Epidermal melanocyte (primary cell): ENCODE measurements at regions not wholly inside any gene's neighbourhood (a gene's known extent, or its start where the extent isn't known, plus 50 kb on each side); places are given as distances from the start of the nearest gene placed in this dataset.
"Not testable (repeated sequence)": the region's sequence is repeated elsewhere in the genome, so short reads cannot be mapped to it uniquely, and the experiment has no call there.

ENCODE experiments used
- DNase-seq: peaks from one replicate; pipeline ENCODE4 v3.0.0; 2011; ENCODE audit warnings: low spot score; ENCODE audit not compliant: insufficient read length

DNA sequence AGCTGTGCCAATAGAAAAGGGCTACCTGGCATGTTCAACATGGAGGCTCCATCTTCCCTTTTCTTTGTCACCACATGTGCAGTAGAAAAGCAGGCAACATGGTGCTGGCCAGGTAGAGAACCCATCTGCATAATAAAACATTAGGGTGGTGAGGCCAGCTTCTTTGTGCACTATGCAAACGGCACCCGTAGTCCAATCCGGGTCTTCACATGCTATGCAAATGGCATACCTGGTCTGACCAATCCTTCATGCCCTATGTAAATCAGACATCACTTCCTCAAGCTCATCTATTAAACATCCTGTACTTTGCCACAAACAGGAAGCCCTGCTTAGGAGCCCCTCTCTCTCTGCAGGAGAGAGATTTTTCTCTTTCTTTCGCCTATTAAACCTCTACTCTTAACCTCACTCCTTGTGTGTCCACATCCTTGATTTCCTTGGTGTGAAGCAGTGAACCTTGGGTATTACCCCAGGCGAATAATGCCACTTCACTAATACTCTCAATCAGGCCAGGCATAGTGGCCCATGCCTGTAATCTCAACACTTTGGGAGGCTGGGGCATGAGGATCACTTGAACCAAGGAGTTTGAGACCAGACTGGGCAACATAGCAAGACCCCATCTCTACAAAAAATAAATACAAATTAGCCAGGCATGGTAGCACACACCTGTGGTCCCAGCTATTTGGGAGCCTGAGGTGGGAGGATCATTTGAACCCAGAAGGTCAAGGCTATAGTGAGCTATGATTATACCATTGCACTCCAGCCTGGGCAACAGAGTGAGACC, 111.3 kb upstream of the MRI1 start:
- no peak for DNase-seq

DNA sequence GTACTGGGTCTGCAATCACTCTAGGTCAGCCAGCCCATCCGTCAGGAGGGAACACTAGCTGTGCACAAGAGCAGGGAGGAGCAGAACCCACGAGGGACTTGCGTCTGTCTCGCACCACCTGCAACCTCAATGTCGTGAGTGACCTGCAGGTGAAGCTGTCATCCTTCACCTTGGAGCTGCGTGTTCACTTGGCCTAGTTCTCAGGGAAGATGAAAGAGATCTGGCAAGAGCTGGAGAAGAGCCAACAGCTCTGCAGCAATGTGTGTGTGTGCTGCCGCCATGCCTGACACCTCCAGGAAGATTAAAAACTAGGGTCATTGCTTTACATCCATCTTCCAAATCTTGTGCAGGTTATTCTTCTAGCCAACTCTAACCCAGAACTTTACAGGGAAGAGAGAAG, 117.6 kb upstream of the MRI1 start:
- DNase-seq: no peak

DNA sequence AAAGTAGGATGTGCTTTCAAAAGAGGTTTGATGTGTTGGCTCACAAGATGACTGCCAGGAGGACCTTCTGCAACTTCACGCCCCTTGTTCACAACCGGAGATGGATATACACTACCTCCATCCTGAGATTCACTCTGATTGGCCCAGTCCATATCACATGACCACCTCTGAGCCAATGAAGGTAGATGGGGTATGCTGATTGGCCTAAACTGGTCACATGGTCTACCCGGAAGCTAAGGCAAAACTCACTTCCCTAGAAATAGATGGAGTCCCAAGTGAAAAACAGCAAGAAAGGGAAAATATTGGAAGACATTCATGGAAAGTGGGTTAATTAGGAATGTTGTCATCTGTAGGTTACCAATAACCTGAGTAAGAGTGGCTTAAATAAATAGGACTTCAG, 119.7 kb upstream of the MRI1 start:
- no peak for DNase-seq

DNA sequence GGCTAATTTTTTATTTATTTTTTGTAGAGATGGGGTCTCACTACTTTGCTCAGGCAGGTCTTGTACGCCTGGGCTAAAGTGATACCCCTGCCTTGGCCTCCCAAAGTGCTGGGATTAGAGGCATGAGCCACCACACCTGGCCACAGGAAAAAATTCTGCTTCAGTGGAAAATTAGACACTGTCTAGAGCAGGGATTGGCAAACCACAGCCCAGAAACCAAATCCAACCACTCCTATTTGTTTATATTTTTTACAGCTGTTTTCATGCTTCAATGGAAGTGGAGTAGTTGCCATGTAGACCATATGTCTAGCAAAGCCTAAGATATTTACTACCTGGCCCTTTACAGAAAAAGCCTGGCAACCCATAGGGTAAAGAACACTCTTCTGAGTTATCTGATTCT, 123.7 kb upstream of the MRI1 start:
- DNase-seq: no peak

DNA sequence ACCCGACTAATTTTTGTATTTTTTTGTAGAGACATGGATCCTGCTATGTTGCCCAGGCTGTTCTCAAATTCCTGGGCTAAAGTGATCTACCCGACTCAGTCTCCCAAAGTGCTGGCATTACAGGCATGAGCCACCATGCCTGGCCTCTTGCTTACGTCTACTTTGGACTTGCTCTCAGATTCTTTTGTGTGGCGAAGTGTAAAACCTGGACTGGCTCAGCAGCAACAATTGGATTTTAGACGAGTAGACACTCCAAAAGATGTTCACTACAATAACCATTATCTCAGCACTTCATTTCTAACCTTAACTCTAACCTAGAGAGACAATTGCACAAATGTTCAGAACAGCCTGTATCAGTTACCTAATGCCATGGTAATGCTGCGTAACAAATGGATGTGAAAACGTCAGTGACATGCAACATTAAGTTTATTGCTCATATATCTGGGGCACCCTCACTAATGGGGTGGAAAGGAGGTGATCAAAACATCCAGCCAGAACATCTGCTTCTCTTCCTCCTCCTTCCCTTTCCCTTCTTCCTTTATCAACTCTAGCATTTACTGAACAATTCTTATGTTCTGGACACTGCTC, 124.9 kb upstream of the MRI1 start:
- DNase-seq: no peak

DNA sequence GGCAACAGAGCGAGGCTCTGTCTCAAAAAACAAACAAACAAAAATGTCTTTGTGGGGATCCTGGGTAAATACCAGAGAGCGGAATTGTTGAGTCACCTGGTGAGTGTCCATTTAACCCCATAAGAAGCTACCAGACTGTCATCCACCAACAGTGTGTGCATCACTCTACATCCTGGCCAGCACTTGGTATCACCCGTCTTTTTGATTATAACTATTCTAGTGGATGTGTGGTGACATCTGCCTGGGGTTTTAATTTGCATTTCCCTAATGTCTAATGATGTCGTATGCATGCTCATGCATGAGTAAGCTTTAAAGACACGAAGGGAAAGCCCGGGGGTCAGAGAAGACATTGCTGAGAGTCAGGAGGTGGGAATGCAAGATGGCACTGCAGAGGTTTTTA, 126.7 kb upstream of the MRI1 start:
- DNase-seq: no peak

DNA sequence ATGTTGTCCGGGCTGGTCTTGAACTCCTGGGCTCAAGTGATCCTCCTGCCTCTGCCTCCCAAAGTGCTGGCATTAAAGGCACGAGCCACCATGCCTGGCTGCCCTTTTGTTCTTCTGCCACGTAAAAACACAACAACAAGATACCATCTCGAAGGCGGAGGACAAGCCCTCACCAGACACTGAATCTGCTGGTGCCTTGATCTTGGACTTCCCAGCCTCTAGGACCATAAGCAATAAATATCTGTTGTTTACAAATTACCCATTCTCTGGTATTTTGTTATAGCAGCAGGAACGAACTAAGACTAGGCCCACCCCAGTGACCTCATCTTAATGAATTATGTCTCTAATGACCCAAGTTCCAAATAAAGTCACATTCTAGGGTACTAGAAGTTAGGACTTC, 128.4 kb upstream of the CACNA1A start:
- DNase-seq: no peak

DNA sequence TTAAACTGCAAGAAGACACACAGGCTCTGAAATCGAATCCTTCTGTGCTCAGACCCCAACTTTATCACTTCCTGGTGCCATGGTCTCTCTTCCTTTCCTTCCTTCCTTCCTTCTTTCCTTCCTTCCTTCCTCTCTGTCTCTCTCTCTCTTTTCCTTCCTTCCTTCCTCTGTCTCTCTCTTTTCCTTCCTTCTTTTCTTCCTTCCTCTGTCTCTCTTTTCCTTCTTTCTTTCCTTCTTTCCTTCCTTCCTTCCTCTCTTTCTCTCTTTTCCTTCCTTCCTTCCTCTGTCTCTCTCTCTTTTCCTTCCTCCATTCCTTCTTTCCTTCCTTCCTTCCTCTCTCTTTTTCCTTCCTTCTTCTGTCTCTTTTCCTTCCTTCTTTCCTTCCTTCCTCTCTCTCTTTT, 127.2 kb upstream of the CACNA1A start:
- DNase-seq: no peak

DNA sequence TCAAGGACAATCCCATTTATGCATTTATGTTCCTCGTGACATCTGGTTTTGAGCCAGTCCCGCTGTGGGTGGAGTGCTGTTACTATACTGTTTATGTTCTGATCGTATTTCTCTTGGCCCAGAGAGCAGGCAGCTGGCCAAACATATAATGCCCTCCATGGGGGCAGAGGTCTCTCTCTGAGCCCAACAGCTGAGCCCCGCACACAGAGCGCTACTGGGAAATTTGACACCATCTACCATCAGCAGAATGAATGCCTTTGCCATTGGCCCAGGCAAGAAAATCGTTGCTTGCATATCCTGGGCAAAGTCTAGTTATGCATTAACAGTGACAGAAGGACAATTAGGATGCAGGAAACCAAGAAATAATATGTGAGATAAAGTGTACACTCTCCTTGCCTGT, 126.8 kb upstream of the CACNA1A start:
- DNase-seq: peak; percentile 23

DNA sequence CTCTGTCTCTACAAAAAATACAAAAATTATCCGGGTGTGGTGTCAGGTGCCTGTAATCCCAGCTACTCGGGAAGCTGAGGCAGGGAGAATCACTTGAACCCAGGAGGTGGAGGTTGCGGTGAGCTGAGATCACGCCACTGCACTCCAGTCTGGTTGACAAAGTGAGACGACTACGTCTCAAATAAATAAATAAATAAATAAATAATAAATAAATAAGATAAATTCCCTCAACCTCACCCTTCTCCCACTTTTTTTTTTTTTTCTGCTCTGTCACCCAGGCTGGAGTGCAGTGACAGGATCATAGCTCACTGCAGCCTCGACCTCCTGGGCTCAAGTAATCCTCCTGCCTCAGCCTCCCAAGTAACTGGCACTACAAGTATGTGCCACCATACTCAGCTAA, 125.9 kb upstream of the CACNA1A start:
- not testable (repeated sequence) for DNase-seq

DNA sequence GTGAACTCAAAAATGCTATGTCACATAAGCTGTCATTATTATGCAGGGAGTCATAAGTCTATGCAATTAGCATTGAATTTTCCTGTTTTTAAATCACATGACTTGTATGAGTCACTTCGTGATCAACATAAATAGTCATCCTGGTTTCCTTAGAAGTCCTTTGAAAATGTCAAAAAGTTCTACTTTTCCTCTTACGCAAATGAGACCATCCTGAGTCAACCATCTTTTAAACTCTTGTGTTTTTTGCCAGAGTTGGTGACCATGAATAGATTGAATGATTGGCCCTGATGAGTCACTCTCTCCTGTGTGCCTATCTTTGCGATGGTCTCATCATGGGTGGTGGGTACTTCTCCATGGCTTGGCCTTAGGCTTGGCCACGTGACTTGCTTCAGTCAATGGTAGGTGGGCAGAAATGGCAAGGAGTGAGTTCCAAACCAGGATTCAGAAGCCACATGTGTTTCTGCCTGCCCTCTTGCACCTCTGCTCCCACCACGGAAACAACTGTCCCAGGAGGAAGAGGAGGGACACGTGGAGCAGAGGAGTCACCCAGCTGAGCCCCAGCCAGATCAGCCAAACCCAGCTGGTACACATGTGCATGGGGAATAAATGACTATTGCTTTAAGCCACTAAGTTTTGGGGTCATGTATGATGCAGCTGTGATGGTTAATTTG, 123.5 kb upstream of the CACNA1A start:
- DNase-seq: no peak

DNA sequence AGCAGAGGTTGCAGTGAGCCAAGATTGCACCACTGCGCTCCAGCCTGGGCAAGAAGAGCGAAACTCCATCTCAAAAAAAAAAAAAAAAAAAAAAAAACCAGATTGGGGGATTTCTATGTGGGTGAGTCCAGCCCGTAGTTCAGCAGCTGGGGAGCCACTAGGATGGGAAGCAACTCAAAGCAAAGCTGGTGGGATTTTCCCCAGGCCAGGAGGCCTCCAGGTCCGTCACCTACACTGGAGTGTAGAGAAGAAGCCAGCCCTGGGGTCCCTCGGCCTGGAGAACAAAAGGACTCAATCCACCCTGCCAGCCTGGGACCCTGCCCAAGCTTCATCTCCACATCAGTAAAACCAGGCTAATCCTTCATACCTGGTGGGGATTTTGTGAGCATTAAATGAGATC, 121.3 kb upstream of the CACNA1A start:
- no peak for DNase-seq

DNA sequence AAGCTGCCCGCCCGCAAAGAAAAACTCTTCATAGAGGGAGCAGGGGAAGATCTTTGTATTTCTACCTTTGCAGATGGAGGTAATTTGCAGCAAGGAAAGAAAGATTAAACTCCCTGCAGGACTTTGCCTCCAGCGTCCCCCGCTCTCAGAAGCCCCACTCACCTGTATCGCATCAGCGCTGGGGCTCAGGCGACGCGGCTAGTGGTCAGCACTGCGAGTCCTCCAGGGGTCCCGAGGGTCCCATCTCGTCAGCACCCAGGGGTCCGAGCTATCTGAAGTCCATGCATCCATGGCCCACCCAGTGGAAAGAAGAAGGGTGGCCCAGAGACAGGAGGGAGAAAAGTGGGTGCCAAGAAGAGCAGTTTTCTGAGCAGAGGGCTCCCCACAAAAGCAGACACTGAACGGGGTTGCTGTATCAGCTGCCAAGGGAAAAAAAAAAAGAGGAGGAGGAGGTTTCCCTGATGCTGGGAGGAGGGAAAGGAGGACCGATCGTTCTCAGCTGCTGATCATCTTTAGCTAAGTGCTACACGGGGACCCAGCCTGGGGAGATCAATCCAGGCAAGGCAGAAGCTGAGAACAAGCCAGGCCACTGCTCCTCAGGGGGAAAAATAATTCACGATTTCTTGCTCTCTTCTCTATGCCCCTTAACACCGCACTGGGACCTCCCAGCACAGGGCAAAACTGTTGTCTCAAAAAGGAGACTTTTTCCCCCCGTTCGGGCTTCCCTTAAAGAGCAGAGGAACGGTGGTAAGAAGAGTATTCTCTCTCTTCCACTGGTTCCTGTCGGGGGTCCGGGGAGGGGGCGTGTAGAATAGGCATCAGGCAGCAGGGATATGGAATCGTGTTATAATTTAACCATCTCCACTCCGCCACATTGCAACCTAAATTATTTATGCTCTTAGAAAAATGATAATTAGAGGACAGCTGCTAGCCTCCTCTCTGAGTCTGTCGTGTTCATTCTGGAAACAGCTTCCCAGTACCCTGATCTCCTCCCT, 117.7 kb upstream of the CACNA1A start:
- no peak for DNase-seq

DNA sequence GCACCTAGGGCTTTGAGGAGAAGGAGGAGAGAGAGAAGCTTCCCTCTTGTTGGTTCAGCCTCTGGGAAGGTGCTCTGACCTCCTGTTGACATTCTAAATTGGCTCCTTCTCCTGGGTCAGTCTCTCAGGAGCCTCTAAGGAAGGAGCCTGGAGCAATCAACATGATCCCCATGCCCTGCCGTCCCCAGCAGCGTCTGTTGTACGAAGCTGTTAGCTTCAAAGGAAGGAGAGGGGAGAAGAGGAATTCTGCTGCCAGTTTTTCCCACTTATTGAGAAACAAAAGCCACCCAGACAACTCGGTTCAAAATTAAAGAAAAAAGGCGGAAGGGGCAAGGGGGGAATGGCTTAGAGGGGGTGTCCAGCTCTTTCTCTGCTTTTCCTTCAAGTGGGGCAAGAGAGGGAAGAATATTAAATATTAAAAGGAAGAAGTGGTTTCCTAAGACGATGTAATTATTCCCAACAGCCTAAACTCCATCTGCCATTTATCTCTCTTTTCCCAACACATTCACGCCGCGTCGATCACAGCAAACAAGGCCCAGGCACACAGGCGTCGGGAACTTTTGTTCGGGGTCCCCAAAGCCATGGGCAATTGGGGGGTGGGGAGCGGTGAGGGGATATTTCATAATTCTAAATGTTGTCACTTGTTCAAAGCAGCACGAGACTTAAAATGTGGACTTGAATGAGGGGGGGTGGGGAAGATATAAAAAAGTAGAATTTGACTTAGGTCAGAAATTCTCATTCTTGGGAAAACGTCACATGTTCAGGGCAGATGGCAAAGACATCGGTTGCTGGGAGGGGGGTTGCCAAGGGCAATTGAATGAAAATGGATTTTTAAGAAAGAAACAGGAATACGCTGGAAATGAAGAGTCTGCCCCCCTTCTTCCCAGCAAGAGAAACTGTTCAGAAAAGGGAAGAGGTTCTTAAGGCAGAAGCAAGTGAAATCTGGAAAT, 116.8 kb upstream of the CACNA1A start:
- no peak for DNase-seq

DNA sequence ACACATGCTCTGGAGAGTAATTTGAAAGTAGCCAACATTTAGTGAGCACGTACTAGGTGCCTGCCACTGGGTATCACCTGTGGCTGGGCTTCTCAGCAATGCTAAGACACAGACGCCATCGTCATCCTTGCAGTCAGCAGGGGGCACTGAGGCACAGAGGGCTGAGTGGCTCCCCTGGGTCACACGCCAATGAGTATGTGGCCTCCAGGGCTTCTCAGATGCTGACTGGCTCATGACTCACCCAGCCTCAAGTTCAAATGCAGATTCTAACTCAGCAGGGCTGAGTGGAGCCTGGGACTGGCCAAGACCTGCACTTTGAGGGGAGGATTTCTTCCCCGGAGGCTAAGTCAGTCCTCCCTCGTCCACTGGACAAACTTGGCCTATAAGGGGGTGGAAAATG, 115.1 kb upstream of the CACNA1A start:
- no peak for DNase-seq

DNA sequence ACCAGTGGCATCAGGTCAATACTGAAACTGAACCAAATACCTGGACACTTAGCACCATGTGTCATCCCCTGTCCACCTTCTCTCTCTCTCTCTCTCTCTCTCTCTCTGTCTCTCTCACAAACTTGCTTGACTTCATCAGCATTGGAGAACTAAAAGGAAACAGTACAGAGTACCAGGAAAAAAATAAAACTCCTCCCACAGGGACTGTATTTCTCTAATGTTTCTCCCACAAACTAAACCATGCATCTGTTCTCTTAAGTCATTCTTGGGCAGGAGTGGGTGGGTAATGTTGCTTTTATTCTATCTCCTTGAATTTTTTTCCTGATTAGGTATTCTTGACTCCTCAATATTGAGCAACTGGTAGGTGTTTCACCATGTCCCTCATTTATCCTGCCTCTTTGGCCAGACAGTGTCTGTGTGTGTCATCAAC, 112.9 kb upstream of the CACNA1A start:
- no peak for DNase-seq

DNA sequence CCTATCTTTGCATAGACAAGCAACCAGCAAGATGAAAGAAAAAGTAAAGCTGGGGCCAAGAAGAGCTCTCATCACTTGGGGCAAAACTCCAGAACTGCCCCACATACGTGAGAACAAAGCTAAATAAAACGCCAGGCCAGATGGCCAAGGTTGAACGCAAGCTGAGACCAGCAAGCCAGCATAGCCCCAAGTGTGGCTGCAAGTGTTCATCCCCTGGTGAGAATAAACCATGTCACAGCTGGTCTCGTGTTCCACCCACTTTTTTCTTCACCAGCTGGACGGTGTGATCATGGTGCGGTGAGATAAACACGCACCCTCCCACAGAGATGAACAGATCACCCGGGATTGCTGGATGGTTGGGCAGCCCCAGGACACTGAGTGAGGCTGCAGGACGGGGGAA, 109.6 kb upstream of the CACNA1A start:
- DNase-seq: no peak

DNA sequence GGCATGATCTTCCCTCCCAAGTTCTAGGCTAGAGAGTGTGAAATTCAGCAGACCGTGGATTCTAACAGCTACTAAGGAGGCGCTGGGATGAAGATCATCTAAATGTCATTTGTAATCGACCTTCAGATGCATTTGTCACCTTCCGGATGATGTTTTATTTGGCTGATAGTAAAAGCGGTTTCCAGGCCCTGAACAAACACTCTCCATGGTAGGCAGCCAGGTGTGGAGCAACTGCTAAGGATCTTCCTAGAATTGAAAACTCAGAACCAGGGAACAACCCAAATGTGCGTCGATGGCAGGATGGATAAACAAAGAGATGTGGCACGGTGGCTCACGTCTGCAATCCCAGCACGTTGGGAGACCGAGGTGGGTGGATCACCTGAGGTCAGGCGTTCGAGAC, 107.2 kb upstream of the CACNA1A start:
- no peak for DNase-seq

DNA sequence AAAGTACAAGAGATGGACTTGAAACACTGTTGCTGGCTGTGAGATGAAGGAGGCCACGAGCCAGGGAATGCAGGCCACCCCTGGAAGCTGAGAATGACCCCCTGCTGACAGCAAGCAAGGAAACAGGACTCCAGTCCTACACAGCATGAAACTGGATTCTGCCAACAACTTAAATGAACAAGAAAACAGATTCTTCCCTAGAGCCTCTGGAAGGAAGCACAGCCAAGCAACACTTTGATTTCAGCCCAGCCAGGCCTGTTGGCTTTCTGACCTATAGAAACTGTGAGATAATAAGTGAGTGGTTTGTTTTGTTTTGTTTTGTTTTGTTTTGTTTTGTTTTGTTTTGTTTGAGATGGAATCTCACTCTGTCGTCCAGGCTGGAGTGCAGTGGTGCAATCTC, 105.3 kb upstream of the CACNA1A start:
- DNase-seq: no peak

DNA sequence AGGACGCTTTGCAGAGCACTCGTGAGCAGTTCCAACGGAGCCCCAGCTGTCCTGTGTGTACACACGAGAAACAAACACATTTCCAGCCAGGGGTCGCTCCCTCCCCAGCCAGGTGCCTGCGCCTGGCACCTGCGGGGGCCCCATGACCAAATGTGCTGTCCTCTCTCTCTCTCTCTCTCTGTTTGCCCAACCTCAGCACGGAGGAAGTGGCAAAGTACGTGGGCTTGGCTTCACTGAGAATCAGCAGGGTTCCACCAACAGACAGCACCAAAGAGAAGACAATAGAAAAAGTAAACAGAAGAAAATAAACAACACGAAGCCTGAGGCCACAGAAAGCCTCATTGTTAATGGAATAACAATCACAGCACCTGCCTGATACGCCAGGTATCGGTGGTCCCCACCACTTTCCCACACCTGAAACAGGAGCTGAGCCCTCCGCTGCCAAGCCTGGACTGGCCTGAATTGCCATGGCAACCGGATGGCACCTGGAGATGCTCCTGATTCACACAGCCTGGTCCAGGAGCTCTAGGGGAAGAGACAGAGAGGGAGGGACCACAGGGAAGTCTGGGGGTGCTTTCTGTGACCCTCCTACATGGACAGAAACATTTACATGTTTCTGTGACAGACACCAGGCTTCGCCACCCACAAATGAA, 103.9 kb upstream of the CACNA1A start:
- no peak for DNase-seq
